Upper lobe of left lung (tissue), 6 donors: ENCODE measurements at regions not wholly inside any gene's neighbourhood (a gene's known extent, or its start where the extent isn't known, plus 50 kb on each side); places are given as distances from the start of the nearest gene placed in this dataset.

ENCODE experiments used
- ATAC-seq, 2 donors: fragments of 200-7000 bp; cut with Tn5 transposase; one replicate each; pipeline ENCODE4 v1.9.1; 2022; ENCODE audit warnings: mild to moderate bottlenecking in 2 of 2, moderate library complexity in 2 of 2; ENCODE audit not compliant: low FRiP score in 2 of 2
- DNase-seq, 2 donors: peaks; one replicate each; pipeline ENCODE4 v3.0.0-alpha.2; 2019 to 2020
- H3K27ac ChIP-seq, 4 donors: fragments of 200-600 bp; sonication (generic); one replicate each; pipeline ENCODE4 v1.5.1; 2016 to 2019
- H3K27me3 ChIP-seq, 4 donors: fragments of 200-600 bp; sonication (generic); one replicate each; pipeline ENCODE4 v1.5.1; 2017 to 2019
- H3K36me3 ChIP-seq, 4 donors: fragments of 200-600 bp; sonication (generic); one replicate each; pipeline ENCODE4 v1.5.1; 2016 to 2019
- H3K4me1 ChIP-seq, 4 donors: fragments of 200-600 bp; sonication (generic); one replicate each; pipeline ENCODE4 v1.5.1; 2018 to 2019
- H3K4me3 ChIP-seq, 4 donors: fragments of 200-600 bp; sonication (generic); one replicate each; pipeline ENCODE4 v1.5.1; 2017 to 2019; ENCODE audit warnings: mild to moderate bottlenecking in 2 of 4, moderate library complexity in 1 of 4
- H3K9me3 ChIP-seq, 4 donors: fragments of 200-600 bp; sonication (generic); one replicate each; pipeline ENCODE4 v1.5.1; 2018 to 2019
- CTCF ChIP-seq, 6 experiments: fragments of 450-650 bp in 4 of 6; fragments of 200-600 bp in 2 of 6; sonication (generic) in 2 of 6; IDR thresholded peaks; one replicate each; pipeline ENCODE4 v1.5.1; 2016 to 2019; ENCODE audit warnings: antibody characterized with exemption in 6 of 6
- EP300 ChIP-seq, 4 donors: sonication (generic); formaldehyde crosslinking; IDR thresholded peaks; one replicate each; pipeline ENCODE4 v1.5.1; 2017; ENCODE audit warnings: antibody characterized with exemption in 4 of 4, control low read depth in 2 of 4
- POLR2A ChIP-seq, 4 donors: fragments of 450-650 bp; IDR thresholded peaks; one replicate each; pipeline ENCODE4 v1.5.1; 2016 to 2017; ENCODE audit warnings: antibody characterized with exemption in 4 of 4, mild to moderate bottlenecking in 2 of 4
- POLR2AphosphoS5 ChIP-seq, 2 donors: sonication (generic); formaldehyde crosslinking; IDR thresholded peaks; one replicate each; pipeline ENCODE4 v1.5.1; 2017; ENCODE audit warnings: antibody characterized with exemption in 2 of 2
- WGBS, 2 donors: methylation state at CpG; one replicate each; pipeline ENCODE4 v1.1.5; 2017 to 2018; 5-methylcytosine and 5-hydroxymethylcytosine counted together
- donor health status: DM: no; HTN: no; CAD: no; lungs with moderate emphysema.
- donor health status: DM: no; HTN: yes; CAD: no; lungs with severe emphysema.

- ATAC-seq = no peak
- H3K4me3 ChIP-seq = no peak overlapping the region
- H3K36me3 ChIP-seq = no peaks in the 10 kb centered on the region
- H3K27me3 ChIP-seq = no peaks in the 10 kb centered on the region
- H3K9me3 ChIP-seq = no peaks in the 10 kb centered on the region
- H3K4me1 ChIP-seq = no peaks in the 10 kb centered on the region
- TF ChIP-seq POLR2AphosphoS5 (IDR thresholded peaks at IDR 0.05) = no peak
- no peak for TF ChIP-seq CTCF (IDR thresholded peaks at IDR 0.05)
- no peak for TF ChIP-seq EP300 (IDR thresholded peaks at IDR 0.05)
- TF ChIP-seq POLR2A (IDR thresholded peaks at IDR 0.05) = no peak
- no peak for DNase-seq
- no peak overlapping the region for H3K27ac ChIP-seq
- 43 to 59% methylated on average over 12 to 14 of the region's 14 CpGs for WGBS, 2 donors
These were observed 133.1 kb upstream of the C1orf174 start for GRCh38 chr1:4033129-4033676.

- 50 to 53% methylated on average over 8 of the region's 8 CpGs for WGBS, 2 donors
- H3K9me3 ChIP-seq = no peaks in the 10 kb centered on the region
- H3K36me3 ChIP-seq = no peaks in the 10 kb centered on the region
- no peaks in the 10 kb centered on the region for H3K27me3 ChIP-seq
- DNase-seq (no peak), ATAC-seq (no peak)
- no peaks in the 10 kb centered on the region for H3K4me1 ChIP-seq
- H3K27ac ChIP-seq = no peak overlapping the region
- no peak overlapping the region for H3K4me3 ChIP-seq
- TF ChIP-seq POLR2AphosphoS5 (IDR thresholded peaks at IDR 0.05) (no peak), EP300 (IDR thresholded peaks at IDR 0.05) (no peak), CTCF (IDR thresholded peaks at IDR 0.05) (no peak), POLR2A (IDR thresholded peaks at IDR 0.05) (no peak)
These were observed 133.6 kb upstream of the C1orf174 start for GRCh38 chr1:4033713-4034112.

- H3K27me3 ChIP-seq = no peaks in the 10 kb centered on the region
- DNase-seq = no peak
- 65 to 74% methylated on average over 5 to 8 of the region's 8 CpGs for whole genome bisulfite sequencing, 2 donors
- TF ChIP-seq POLR2AphosphoS5 (IDR thresholded peaks at IDR 0.05) = no peak
- TF ChIP-seq POLR2A (IDR thresholded peaks at IDR 0.05) = no peak
- TF ChIP-seq CTCF (IDR thresholded peaks at IDR 0.05) = no peak
- TF ChIP-seq EP300 (IDR thresholded peaks at IDR 0.05) = no peak
- no peak overlapping the region for H3K4me3 ChIP-seq
- H3K27ac ChIP-seq = no peak overlapping the region
- no peaks in the 10 kb centered on the region for H3K9me3 ChIP-seq
- ATAC-seq = no peak
- no peaks in the 10 kb centered on the region for H3K36me3 ChIP-seq
- no peaks in the 10 kb centered on the region for H3K4me1 ChIP-seq
These were observed 134.3 kb upstream of the C1orf174 start for GRCh38 chr1:4034318-4034887.

- Histone ChIP-seq H3K27ac (no peak overlapping the region), H3K27me3 (no peaks in the 10 kb centered on the region), H3K4me3 (no peak overlapping the region), H3K9me3 (no peaks in the 10 kb centered on the region), H3K36me3 (no peaks in the 10 kb centered on the region), H3K4me1 (no peaks in the 10 kb centered on the region)
- 49 to 71% methylated on average over 5 of the region's 5 CpGs for WGBS, 2 donors
- no peak for ATAC-seq
- TF ChIP-seq POLR2AphosphoS5 (IDR thresholded peaks at IDR 0.05) (no peak), POLR2A (IDR thresholded peaks at IDR 0.05) (no peak), CTCF (IDR thresholded peaks at IDR 0.05) (no peak), EP300 (IDR thresholded peaks at IDR 0.05) (no peak)
- DNase-seq = no peak
These were observed 144.9 kb upstream of the C1orf174 start for GRCh38 chr1:4044967-4045366.

- Histone ChIP-seq H3K9me3 (no peaks in the 10 kb centered on the region), H3K4me1 (no peaks in the 10 kb centered on the region), H3K36me3 (no peaks in the 10 kb centered on the region), H3K4me3 (no peak overlapping the region), H3K27me3 (no peaks in the 10 kb centered on the region), H3K27ac (no peak overlapping the region)
- ATAC-seq (no peak), DNase-seq (no peak)
- no peak for TF ChIP-seq CTCF (IDR thresholded peaks at IDR 0.05)
- no peak for TF ChIP-seq POLR2A (IDR thresholded peaks at IDR 0.05)
- TF ChIP-seq EP300 (IDR thresholded peaks at IDR 0.05) = no peak
- no peak for TF ChIP-seq POLR2AphosphoS5 (IDR thresholded peaks at IDR 0.05)
- WGBS, 2 donors = 75 to 77% methylated on average over 5 of the region's 5 CpGs
These were observed 145.4 kb upstream of the C1orf174 start for GRCh38 chr1:4045397-4046010.
